NCI-H446 treated with DMSO at 0.1 percent for 48 hours (cell line): ENCODE measurements at regions not wholly inside any gene's neighbourhood (a gene's known extent, or its start where the extent isn't known, plus 50 kb on each side); places are given as distances from the start of the nearest gene placed in this dataset.

ENCODE experiments used
- DNase-seq: peaks from one replicate; lab custom pipeline; 2025; lab: John Stamatoyannopoulos, UW

GRCh38 chr15:55026381-55026780 is 170.4 kb downstream of the RSL24D1 start:
- no peak for DNase-seq

GRCh38 chr15:55017635-55018034 is 179.1 kb downstream of the RSL24D1 start:
- DNase-seq, result no peak

DNA sequence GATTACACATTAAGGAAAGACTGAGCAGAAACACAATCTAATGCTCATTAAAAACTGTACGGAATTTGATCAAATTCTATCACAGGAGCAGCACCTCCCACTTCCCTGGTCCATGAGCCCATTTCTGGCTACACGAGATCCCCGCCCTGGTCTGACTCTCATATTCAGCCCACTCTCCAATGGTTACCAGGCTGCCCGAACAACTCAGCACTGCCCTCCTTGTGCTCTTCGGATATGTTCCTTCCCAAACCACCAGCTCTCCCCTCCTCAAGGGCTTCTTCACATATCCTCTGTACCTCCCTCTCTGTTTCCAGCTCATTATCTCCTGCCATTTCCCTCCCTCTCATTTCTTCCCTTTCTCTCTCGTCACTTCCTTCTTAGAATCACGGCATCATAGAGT is 180.5 kb downstream of the RSL24D1 start:
- DNase-seq, result no peak

DNA sequence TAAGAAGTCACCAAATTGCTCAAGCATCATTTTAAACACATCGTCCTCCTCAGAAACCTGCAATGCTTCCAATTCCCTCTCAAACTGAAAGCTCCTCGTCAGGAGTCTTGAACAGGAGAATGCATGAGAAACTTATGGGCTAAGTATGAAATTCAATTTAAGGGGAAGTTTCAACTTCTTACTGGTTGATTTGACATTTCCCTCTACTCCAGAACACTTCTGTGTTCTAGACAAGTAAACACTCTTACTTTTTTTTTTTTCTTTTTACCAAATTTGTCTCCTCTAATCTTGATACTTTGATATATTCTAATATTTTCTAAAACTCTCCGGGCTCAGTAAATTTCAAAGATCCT is 181.7 kb downstream of the RSL24D1 start:
- no peak for DNase-seq

GRCh38 chr15:55014391-55015092 is 182.2 kb downstream of the RSL24D1 start:
- DNase-seq, result no peak

DNA sequence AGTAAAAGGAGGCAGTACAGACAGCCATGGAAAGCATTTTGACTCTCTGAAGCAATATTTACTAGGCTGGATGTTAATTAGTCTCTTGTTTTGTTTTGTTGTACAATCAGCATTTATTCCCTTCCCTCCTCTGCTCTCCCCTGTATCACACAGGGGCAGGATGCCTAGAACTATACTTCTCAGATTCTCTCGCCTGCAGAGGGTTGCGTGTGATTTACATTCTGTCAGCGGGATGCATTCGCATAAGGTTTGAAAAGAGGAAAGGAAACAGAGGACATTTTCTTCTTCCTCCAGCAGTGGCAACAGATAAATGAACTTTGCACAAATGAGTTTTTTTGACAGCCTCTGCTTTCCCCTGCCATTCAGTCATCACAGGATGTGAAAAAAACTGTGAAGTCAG is 188.3 kb downstream of the RSL24D1 start:
- DNase-seq, result no peak

DNA sequence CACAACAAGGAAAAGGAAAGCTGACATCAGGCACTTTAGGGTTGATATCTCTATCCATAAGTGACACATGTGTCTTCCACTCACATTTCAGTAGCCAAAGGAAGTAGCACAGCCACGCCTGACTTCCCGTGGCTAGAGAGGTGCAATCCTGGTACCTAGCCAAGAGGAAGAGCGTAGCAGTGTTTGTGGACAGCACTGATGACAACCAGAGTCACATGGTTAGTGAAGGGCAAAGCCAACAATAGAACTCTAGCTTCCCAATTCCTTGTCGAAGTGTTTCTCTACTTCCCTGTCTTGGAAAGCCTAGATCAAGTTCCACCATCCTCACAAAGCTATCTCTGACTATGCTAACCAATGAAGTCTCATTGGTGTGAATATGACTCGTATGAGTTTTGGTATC is 189.2 kb downstream of the RSL24D1 start:
- no peak for DNase-seq

- DNase-seq, result no peak
Observed at GRCh38 chr15:55005679-55006078, 191.1 kb downstream of the RSL24D1 start.

- DNase-seq, result no peak
Observed at GRCh38 chr15:55003965-55004873, 192.5 kb downstream of the RSL24D1 start.

- no peak for DNase-seq
Observed at GRCh38 chr15:54998661-54999060, 198.1 kb downstream of the RSL24D1 start.

DNA sequence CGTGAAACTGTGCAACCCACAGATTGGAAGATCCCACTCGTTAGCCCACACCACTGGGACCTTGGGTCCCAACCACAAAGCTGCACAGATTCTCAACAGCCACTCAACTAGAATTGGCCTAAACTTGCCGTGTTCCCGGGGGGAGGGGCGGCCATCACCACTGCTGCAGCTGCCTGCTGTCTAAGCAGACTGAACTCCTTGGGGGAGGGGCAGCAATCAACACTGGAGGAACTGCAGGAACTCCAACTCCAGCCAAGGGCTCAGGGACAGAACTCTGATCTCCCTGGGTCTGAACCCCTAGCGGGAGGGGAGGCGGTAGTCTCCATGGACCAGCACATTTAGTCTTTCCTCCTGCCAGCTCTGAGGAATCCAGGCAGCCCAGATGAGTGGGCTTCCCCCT is 205.9 kb downstream of the RSL24D1 start:
- no peak for DNase-seq

DNA sequence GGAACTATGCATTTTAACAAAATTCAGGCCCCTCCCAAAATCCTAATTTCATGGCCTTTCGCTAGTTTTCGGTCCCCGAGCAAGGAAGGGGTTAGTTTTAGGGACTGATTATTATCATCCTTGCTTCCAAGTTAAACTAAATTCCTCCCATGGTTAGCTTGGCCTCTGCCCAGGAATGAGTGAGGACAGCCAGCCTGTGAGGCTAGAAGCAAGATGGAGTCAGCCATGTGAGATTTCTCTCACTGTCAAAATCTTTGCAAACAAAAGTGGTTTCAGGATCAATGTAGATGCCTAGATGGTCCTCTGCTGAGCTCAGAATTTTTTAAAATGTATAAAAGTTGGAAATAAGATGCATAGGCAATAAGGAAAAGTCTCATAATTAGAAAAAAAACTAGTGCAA is 208.9 kb downstream of the RSL24D1 start:
- no peak for DNase-seq

GRCh38 chr15:54979964-54980363 is 216.8 kb downstream of the RSL24D1 start:
- no peak for DNase-seq

- no peak for DNase-seq
Observed at GRCh38 chr15:54962637-54963036, 234.1 kb downstream of the RSL24D1 start.

- no peak for DNase-seq
Observed at GRCh38 chr15:54960266-54960665, 236.5 kb downstream of the RSL24D1 start.

- DNase-seq, result peak; percentile 4
Observed at GRCh38 chr15:54941417-54941816, 255.3 kb downstream of the RSL24D1 start.

GRCh38 chr15:54917312-54917711 is 279.4 kb downstream of the RSL24D1 start:
- DNase-seq, result no peak

GRCh38 chr15:54915380-54915779 is 281.4 kb downstream of the RSL24D1 start:
- no peak for DNase-seq

DNA sequence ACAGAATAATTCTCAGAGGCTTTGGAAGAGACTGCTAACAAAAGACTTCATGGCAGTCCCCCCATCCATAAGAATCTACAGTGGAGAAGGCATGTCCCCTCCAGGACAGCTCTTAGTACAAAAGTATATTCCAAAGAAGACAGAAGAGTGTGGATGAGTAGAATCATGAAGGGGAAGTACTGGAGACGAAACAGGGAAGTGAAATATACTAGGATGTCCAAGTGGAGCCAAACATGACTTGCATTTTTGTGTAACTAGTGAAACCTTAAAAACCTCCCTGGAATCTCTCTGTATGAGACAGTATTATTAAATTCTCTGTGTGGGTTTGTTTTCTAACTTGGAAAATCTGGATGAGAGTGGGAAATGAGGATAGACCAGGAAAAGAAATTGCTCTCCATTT is 312.4 kb downstream of the RSL24D1 start:
- no peak for DNase-seq

- DNase-seq, result no peak
Observed at GRCh38 chr15:54859982-54860381, 336.8 kb downstream of the RSL24D1 start.

- DNase-seq, result no peak
Observed at GRCh38 chr15:54854667-54855066, 342.1 kb downstream of the RSL24D1 start.

DNA sequence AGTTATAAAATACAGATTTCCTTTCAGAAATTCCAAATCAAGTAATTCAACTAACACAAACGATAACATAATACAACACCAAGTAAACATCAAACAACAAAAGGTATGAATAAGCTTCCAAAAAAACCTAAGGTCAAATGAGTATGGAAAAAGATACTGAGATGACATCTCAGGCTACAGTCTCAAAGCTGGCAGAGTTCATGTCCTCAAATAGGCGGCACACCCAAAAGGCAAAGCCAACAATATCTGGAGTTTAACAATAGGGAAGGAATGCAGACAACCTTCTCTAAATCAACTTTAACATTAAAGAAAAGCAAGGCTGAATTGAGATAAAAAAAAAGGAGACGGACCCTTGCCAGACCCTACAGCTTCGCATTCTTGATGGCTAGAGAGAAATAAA is 346.6 kb downstream of the RSL24D1 start:
- DNase-seq, result no peak

GRCh38 chr15:54843006-54843405 is 353.7 kb downstream of the RSL24D1 start:
- no peak for DNase-seq
